ENCODE measurements at regions not wholly inside any gene's neighbourhood (a gene's known extent, or its start where the extent isn't known, plus 50 kb on each side); places are given as distances from the start of the nearest gene placed in this dataset.

GRCh38 chr6:104003803-104004516, 855.8 kb downstream of the HACE1 start:
- 72% methylated on average over 3 of the region's 3 CpGs for WGBS
- Histone ChIP-seq H3K27me3 (ENCODE audit: control insufficient read depth in 4 of 4, insufficient read depth in 4 of 4, low read length in 3 of 4) (peaks cover 0 to 3% (median 0%) of the 10 kb centered on the region in 4 donors), H3K27ac (ENCODE audit: low read depth in 1 of 2, low read length in 2 of 2) (no peak overlapping the region), H3K4me1 (ENCODE audit: control insufficient read depth in 4 of 4, insufficient read depth in 4 of 4, low read length in 3 of 4) (no peaks in the 10 kb centered on the region), H3K9me3 (ENCODE audit: control insufficient read depth in 4 of 4, low read length in 3 of 4) (no peaks in the 10 kb centered on the region), H3K4me3 (ENCODE audit: low read depth in 1 of 3, low read length in 3 of 3) (no peak overlapping the region), H3K36me3 (ENCODE audit: control insufficient read depth in 4 of 4, insufficient read depth in 3 of 4, low read depth in 1 of 4, low read length in 3 of 4) (no peaks in the 10 kb centered on the region), H3K9ac (ENCODE audit: low read depth in 1 of 2, low read length in 2 of 2) (no peak overlapping the region)
- TF ChIP-seq RAD21 (IDR thresholded peaks at IDR 0.05) (peak; percentile 44 to 61), TAF1 (conservative IDR thresholded peaks at IDR 0.05) (no peak), CTCF (IDR thresholded peaks at IDR 0.05; ENCODE audit: low read depth, low read length, missing input control) (peak; percentile 19)
- no peak for DNase-seq (ENCODE audit: low spot score)

- WGBS, result 82% methylated on average over 1 of the region's 1 CpG
- H3K36me3 ChIP-seq (ENCODE audit: control insufficient read depth in 4 of 4, insufficient read depth in 3 of 4, low read depth in 1 of 4, low read length in 3 of 4), result no peaks in the 10 kb centered on the region
- H3K4me1 ChIP-seq (ENCODE audit: control insufficient read depth in 4 of 4, insufficient read depth in 4 of 4, low read length in 3 of 4), result no peaks in the 10 kb centered on the region
- H3K27me3 ChIP-seq (ENCODE audit: control insufficient read depth in 4 of 4, insufficient read depth in 4 of 4, low read length in 3 of 4), result no peaks in the 10 kb centered on the region
- TF ChIP-seq REST (IDR thresholded peaks at IDR 0.05) (no peak), FOXA2 (IDR thresholded peaks at IDR 0.05) (no peak), ZBTB33 (IDR thresholded peaks at IDR 0.05) (no peak), RAD21 (IDR thresholded peaks at IDR 0.05) (no peak), FOXA1 (IDR thresholded peaks at IDR 0.05) (no peak), HNF4G (IDR thresholded peaks at IDR 0.05) (no peak), HNF4A (conservative IDR thresholded peaks at IDR 0.05) (no peak), NR2F2 (IDR thresholded peaks at IDR 0.05) (no peak), EGR1 (IDR thresholded peaks at IDR 0.05; ENCODE audit: low read depth in 2 of 2) (no peak), JUND (IDR thresholded peaks at IDR 0.05) (no peak), GABPA (IDR thresholded peaks at IDR 0.05 in 1 of 2, conservative IDR thresholded peaks at IDR 0.05 in 1 of 2) (no peak), TAF1 (conservative IDR thresholded peaks at IDR 0.05) (no peak), MAX (IDR thresholded peaks at IDR 0.05) (no peak), CTCF (IDR thresholded peaks at IDR 0.05; ENCODE audit: low read depth, low read length, missing input control) (no peak), ATF3 (IDR thresholded peaks at IDR 0.05) (no peak), SP1 (IDR thresholded peaks at IDR 0.05) (no peak)
- H3K4me3 ChIP-seq (ENCODE audit: low read depth in 1 of 3, low read length in 3 of 3), result no peak overlapping the region
- no peak for DNase-seq (ENCODE audit: low spot score)
- no peak overlapping the region for H3K9ac ChIP-seq (ENCODE audit: low read depth in 1 of 2, low read length in 2 of 2)
- no peak overlapping the region for H3K27ac ChIP-seq (ENCODE audit: low read depth in 1 of 2, low read length in 2 of 2)
- no peaks in the 10 kb centered on the region for H3K9me3 ChIP-seq (ENCODE audit: control insufficient read depth in 4 of 4, low read length in 3 of 4)
Measured at GRCh38 chr6:103995571-103995970, 864.1 kb downstream of the HACE1 start.

Data from liver (tissue), 8 donors.